Chondrocyte (in vitro differentiated cells): ENCODE measurements at regions not wholly inside any gene's neighbourhood (a gene's known extent, or its start where the extent isn't known, plus 50 kb on each side); places are given as distances from the start of the nearest gene placed in this dataset.
A peak's percentile ranks its signal among the peaks of the same experiment; 100 is the strongest.

Source experiments
- DNase-seq: peaks from one replicate; pipeline ENCODE4 v3.0.0; 2021; ENCODE audit warnings: mixed read lengths, low spot score
- H3K27ac Mint-ChIP-seq: one replicate; pipeline ENCODE4 v1.8.0; 2021; ENCODE audit warnings: mild to moderate bottlenecking, moderate library complexity, mixed read lengths; ENCODE audit not compliant: unreplicated experiment
- H3K27me3 Mint-ChIP-seq: 2 replicates; pipeline ENCODE4 v1.8.0; 2021; ENCODE audit warnings: low read depth, mixed read lengths
- H3K36me3 Mint-ChIP-seq: 2 replicates; pipeline ENCODE4 v1.8.0; 2021; ENCODE audit warnings: low read depth, mixed read lengths
- H3K4me1 Mint-ChIP-seq: 2 replicates; pipeline ENCODE4 v1.8.0; 2021; ENCODE audit warnings: low read depth, mild to moderate bottlenecking, mixed read lengths
- H3K4me3 Mint-ChIP-seq: one replicate; pipeline ENCODE4 v1.8.0; 2021; ENCODE audit warnings: mild to moderate bottlenecking, moderate library complexity, mixed read lengths; ENCODE audit not compliant: unreplicated experiment
- H3K9me3 Mint-ChIP-seq: 2 replicates; pipeline ENCODE4 v1.8.0; 2021; ENCODE audit warnings: low read depth, mixed read lengths
- CTCF ChIP-seq: fragments of 200-600 bp; sonication (generic); IDR thresholded peaks from 2 replicates; pipeline ENCODE4 v1.5.0; 2021; ENCODE audit warnings: antibody characterized with exemption, mild to moderate bottlenecking, moderate library complexity

DNA sequence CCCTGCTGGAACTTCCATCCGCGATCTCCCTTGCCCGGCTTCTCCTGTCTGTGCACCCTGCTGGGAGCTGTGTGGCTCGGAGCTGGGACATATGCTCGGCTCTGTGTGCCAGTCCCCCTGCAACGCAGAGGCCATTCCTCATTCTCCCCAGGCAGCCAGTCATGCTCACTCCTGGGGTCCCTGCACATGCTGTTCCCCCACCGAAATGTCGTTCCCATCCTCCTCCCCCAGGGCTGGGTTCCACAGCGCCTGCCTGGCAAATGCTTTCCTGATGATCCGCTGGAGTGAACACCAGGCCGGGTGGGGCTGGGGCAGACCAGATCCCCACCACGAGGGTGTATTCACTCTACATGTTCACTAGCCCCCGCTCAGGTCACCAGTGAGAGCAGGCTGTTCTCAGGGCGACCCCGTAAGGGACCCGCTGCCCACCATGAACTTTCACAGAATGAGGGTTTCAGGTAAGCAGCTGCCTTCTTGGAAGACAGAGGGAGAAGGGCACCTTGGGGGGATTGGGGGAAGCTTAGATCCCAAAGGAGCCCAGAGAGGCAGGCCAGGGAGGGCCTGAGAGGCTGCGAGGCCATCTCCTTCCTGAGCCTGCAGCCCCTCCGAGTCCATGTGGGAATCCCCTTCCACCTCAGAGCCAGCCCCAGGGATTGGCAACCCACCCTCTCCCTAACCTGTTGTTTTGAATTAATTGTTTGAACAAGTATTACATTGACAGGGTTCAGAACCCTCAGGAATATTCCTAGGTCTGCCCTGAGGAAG, 88.7 kb upstream of the IQSEC1 start:
- no peak overlapping the region for H3K27ac Mint-ChIP-seq
- no peak overlapping the region for H3K4me3 Mint-ChIP-seq
- peaks cover 17% of the 10 kb centered on the region for H3K27me3 Mint-ChIP-seq
- DNase-seq, result peak; percentile 65
- peaks cover 5% of the 10 kb centered on the region for H3K9me3 Mint-ChIP-seq
- TF ChIP-seq CTCF, result no peak
- peaks cover 8% of the 10 kb centered on the region for H3K4me1 Mint-ChIP-seq
- H3K36me3 Mint-ChIP-seq, result no peaks in the 10 kb centered on the region

DNA sequence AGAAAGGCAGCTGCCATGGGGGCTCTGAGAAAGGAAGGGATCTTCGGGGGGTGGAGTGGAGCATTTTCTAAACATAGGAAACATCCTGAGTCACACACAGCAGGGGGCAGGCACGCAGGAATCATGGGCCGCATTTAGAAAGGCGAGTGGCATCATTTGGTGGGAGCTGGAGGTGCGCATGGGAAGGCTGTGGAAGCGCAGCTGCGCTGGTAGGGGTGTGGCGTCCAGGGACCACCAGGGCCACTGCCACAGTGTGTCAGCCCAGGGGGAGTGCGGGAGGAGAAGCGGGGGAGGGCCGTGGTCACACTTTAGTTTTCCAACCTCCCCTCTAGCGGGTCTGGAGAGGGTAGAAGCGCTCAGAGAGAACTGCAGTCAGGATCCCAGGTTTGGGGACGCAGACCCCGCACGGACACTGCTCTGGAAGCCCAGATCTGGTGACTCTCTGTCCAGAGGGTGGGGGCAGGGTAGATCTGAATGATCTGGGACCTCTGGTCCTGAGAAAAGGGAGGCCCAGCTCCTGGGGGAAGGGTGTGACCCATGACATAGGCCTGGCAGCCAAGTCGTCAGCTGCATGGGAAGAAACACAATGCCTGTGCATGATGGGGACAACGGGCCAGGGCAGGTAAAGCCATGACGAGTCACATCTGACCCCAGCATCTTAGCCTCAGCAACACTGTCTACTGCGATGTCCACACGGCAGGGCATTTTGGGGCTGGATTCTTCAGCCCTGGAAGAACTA, 88.0 kb upstream of the IQSEC1 start:
- TF ChIP-seq CTCF, result peak; percentile 50

GRCh38 chr3:13160619-13161018, 87.4 kb upstream of the IQSEC1 start:
- no peak for DNase-seq
- Mint-ChIP-seq H3K27me3 (peaks cover 12% of the 10 kb centered on the region), H3K27ac (no peak overlapping the region), H3K9me3 (peaks cover 13% of the 10 kb centered on the region), H3K4me1 (peaks cover 8% of the 10 kb centered on the region), H3K36me3 (peaks cover 6% of the 10 kb centered on the region), H3K4me3 (no peak overlapping the region)
- no peak for TF ChIP-seq CTCF

More for the DNA sequence above, 88.0 kb upstream of the IQSEC1 start:
- peak; percentile 74 for DNase-seq
- Mint-ChIP-seq H3K27ac (no peak overlapping the region), H3K36me3 (peaks cover 5% of the 10 kb centered on the region), H3K4me1 (peaks cover 8% of the 10 kb centered on the region), H3K27me3 (peaks cover 15% of the 10 kb centered on the region), H3K4me3 (no peak overlapping the region), H3K9me3 (peaks cover 11% of the 10 kb centered on the region)

GRCh38 chr3:13159890-13160289, 86.7 kb upstream of the IQSEC1 start:
- no peak overlapping the region for H3K27ac Mint-ChIP-seq
- DNase-seq, result no peak

More at GRCh38 chr3:13159890-13160289, 86.7 kb upstream of the IQSEC1 start:
- no peak overlapping the region for H3K4me3 Mint-ChIP-seq
- H3K9me3 Mint-ChIP-seq, result peaks cover 20% of the 10 kb centered on the region
- no peak for TF ChIP-seq CTCF
- H3K27me3 Mint-ChIP-seq, result peaks cover 10% of the 10 kb centered on the region
- peaks cover 8% of the 10 kb centered on the region for H3K4me1 Mint-ChIP-seq
- peaks cover 9% of the 10 kb centered on the region for H3K36me3 Mint-ChIP-seq
